GM19397 (cell line): ENCODE measurements at regions not wholly inside any gene's neighbourhood (a gene's known extent, or its start where the extent isn't known, plus 50 kb on each side); places are given as distances from the start of the nearest gene placed in this dataset.
"Not testable (repeated sequence)": the region's sequence is repeated elsewhere in the genome, so short reads cannot be mapped to it uniquely, and the experiment has no call there.

Source experiments
- ATAC-seq: cut with Tn5 transposase; IDR thresholded peaks from one replicate; pipeline ENCODE4 v1.9.1; 2021; ENCODE audit warnings: mild to moderate bottlenecking, moderate library complexity; ENCODE audit not compliant: unreplicated experiment

DNA sequence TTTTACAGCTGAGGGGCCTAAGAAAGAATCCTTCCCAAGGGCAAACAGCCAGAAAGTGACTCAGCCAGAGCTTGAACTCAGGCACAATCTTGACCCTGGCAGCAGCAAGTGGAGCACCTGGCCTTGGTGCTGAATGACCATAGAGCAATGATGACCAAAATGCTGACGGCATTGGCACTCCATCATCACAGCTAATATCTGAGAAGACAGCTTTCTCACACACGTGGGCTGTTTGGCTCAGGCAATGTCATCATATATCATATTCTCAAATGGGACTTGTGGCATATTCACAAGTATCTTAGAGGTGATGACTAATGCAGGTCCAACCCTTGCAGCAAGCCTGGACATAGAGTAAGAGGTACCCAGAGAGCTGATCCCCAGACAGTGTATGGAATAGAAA, 443.9 kb upstream of the MYT1L start:
- no peak for ATAC-seq

DNA sequence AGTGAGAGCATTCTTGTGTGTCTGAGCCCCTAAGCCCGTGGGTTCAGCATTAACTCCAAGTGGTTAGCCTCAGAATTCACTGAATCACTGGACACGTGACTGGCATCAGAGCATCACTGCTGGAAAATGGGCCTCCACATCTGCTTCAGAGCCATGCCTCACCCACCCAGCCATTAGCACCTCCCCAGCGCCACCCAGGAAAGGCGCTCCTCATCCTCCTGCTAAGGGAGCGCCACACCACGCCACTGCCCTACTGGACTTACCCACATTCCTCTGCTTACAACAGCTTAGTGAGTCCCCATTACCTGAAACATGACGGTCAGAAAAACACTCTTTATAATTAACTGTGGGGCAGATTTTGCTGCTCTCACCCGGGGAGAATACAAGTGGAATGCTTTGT, 442.6 kb upstream of the MYT1L start:
- ATAC-seq, result no peak

DNA sequence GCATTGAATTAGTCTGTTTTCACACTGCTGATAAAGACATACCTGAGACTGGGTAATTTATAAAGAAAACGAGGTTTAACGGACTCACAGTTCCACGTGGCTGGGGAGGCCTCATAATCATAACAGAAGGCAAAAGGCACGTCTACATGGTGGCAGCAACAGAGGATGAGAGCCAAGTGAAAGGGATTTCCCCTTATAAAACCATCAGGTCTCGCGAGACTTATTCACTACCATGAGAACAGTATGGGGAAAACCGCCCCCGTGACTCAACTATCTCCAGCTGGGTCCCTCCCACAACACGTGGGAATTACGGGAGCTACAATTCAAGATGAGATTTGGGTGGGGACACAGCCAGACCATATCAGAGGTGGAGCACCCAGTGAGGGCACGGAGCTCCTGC, 442.0 kb upstream of the MYT1L start:
- ATAC-seq, result not testable (repeated sequence)

DNA sequence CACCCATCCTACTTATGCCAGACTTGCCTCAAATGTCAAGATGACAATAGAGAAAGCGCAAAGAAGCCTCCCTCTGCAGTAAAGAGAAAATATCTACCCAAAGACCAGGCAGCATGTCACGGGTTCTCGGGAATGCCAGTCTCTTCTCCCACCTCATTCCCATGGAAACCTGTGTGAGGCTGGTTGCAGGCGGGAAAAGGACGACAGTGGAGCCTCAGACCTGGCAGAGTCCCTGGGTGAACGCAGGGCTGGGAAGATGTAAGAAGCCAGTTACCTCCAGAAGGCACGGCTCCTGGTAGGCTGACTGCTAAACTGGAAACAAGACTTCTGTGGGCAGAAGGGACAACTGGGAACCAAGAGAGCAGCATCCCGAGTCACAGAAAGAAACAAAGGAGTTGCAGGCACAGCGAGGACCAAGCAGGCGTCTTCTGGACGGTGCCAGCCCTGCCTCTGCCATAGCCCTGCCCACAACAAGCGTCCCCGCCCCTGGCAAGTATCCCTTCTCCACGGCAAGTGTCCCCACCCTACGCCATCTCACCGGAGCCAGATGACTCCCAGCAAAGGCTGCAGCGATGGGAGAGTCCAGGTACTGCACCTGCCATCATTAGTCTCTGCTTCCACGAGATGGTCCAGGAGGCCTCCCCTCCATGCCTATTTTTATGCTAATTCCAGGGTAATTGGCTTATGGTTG, 440.8 kb upstream of the MYT1L start:
- no peak for ATAC-seq

DNA sequence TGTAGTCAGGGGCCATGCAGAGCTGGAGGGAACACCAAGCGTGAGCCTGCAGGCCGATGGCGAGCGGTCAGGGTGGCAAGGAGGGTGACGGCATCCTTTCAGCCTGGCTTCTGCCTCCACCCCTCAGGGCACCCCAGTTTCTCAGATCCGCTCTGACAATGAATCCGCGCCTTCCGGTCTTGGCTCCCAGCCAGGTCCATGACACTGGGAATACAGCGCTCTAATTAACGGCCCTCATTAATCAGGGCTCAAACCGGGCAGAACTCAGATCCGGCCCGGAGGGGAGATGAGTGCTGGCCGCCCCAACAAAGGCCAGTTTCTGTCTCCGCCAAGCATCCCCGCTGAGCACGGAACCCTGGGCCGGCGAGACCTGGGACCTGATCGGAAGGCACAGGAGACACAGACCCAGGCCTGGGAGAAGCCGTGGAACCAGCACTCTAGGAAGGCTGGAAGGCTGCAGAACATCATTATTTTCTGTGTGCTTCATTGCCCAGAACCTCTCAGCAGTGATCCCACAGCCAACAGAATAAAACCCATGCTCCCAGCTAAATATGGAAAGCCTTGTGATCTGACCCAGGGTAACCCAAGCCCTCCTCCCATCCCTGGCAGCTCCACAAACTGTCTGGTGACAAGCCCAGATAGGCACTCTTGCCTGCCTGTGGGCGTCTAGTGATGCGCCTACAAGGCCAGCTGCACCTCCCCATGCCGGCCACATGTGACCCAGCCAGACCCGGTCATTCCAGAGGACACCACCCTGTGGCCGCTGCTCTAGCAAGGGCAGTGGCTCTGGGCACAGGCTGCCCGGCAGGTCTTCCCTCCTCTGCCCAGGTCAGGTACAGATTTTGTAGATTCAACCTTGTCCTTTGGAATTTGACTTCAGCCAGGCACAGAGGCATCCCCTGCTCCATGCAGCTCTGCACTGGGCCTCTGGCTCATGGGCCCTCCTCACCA, 438.7 kb upstream of the MYT1L start:
- ATAC-seq, result no peak

DNA sequence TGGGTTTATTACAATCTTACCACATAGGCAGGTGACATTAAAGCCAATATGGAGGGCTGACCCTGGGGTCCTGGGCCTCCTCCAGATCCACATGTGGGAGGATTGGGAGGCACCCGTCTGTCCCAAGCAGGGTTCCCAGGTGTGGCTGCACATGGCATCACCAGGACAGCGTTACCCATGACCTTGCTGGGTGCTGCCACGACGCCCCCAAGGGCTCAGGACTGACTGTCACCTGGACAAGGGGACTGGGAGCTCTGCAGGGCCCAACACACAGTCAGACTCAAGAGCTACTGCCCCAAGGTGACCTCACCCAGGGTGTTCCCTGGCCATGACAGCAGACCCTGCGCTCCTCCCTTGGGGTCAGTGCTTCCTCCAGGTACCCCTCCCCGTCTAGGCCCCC, 437.4 kb upstream of the MYT1L start:
- ATAC-seq, result no peak

DNA sequence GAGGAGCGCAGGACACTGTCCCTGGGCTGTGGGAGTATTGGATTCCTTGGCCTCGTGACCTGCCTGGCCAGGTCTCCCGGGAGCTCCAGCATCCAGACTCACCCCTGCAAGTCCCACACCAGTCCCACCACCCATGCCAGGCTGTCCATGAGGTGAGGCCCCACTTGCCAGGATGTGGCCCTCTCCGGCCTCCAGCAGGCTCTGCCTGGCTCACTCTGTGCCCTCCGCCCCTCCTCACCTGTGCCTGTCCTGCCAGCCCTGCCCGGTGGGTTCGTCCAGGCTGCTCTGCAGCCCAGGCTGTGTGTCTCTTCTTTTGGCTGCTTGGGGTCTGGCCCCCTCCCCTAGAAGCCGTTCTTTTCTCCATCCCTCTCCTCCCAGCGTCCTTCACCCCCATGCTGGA, 436.8 kb upstream of the MYT1L start:
- ATAC-seq, result no peak

DNA sequence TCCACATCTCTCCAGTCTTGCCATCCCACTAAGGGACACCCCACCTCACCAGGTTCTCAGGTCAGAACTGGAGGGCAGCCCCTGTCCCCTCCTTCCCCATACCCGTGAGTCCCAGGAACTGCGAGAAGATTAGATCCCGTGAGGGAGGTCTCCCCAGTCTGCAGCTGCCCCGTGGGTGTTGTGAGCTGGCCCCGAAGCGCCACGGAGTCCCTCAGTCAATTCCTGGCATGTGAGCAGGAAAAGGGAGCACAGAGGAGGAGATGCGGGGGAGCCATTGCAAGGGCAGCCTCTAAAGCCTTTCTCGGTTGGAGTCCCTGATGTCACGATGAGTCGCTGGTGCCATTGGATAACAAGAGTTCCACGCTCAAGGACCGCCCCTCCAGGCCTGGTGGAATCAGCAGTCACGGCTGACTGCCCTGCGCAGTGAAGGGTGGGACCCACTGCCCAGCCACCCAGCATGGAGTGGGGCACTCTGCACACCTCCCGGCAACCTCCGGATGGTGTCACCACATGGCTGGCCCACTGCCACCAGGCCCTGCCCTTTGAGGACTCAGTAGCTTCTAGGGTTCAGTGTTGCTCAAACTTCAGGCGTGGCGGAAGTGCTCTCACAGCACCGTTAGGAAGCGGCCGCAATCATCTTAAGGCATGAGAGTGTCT, 434.9 kb upstream of the MYT1L start:
- no peak for ATAC-seq

DNA sequence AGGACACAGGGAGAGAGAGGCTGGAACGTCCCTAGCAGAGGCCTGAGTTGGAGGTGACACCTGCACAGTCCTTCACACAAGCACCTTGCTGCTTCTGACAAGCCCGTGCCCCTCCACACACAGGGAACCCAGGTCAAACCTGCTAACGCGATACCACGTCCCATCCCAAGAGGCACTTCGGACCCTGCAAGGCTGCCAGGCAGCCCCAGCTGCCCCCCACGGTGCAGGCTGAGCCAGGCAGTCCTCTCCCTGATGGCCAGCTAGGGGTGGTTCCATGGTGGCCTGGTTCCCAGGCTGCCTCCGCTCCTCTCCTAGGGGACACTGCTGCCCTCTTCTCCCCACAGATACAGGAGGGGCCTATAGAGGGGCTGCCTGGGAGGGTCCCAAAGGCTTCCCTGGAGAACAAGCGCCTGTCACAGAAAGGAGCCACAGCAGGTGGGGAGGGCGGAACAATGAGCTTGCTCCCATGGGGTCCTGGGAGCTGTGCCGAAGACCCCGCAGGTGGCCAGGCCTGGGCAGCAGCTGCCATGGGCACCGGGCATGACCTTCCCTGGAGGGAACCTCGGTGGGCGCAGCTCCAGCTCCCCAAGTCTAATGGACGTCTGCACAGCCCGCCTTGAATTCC, 434.2 kb upstream of the MYT1L start:
- ATAC-seq, result no peak

DNA sequence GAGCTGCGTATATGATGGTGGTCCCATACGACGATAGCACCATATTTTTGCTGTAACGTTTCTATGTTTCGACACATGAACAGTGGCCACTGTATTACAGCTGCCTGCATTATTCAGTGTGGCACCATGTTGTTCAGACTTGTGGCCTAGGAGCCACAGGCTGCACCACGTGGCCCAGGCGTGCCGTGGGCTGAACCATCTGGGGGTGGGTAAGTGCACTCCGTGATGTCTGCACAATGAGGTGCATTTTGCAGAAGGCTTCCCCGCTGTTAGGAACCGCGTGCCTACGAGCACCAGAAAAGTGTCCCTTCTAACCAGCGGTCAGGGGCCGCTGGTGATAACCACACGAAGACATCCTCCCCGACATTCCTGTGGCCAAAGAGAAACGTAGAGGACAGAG, 433.7 kb upstream of the MYT1L start:
- no peak for ATAC-seq

DNA sequence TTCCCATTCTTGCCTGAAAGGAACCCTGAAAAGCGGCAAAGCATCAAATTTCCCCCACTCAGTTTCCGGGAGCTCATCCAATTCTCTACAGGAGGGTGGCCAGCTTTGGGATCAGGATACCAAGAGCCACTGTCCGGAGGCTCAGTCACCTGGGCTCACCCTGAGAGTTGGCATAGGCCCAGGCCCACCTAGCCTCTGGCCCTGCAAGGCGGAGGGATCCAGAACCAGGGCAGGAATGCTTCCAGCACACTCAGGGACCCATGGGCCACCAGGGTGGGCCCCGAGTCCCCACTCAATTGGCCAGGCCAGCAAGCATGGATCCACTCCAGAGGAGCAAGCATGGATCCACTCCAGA, 432.9 kb upstream of the MYT1L start:
- ATAC-seq, result no peak

DNA sequence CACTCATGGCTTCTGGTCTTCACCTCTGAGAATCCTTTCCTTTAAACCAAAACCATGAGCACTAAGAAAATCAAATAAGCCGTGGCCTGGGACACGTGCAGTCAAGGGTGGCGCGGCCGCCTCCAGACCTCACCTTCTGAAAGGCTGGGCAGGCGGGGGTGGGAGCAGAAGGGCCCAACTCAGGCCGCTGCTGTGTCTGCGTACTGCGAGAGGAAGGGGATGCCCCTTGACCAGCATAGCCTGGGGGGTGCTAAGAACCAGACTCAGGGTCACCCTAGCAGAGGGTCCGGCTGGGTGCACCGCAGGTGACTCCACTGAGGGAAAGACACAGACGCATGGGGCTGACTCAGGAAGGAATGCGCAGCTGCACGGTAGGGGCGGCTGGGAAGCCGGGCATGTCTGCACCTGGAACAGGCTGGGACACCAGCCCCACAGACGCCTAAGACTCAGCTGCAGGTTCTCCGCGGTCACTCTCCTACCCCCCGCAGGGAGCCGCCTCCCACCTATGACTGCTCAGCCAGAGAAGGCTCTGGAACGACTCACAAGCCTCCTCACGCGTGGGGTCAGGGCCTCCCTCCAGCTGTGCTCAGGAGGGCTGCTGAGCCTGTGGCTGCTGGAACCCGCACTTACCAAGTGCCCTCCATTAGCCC, 432.4 kb upstream of the MYT1L start:
- no peak for ATAC-seq

DNA sequence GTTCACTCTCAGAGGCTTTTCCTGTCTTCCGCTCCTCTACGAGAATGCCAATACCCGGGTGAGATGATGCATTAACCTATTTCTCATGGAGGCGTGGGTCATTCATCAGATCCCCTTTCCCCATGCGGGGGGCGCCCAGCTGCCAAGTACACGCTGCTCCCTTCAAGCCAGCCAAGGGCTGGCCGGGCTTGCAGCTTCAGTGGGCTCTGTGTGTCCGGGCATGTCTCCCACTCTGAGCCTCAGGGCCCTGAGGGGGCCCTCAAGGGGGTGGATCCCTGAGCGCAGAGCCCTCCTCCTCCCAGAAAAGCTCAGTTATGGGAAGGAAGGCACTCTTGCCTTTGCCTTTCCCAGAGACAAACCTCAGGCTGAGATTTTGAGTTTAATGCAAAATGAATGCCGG, 431.8 kb upstream of the MYT1L start:
- no peak for ATAC-seq

DNA sequence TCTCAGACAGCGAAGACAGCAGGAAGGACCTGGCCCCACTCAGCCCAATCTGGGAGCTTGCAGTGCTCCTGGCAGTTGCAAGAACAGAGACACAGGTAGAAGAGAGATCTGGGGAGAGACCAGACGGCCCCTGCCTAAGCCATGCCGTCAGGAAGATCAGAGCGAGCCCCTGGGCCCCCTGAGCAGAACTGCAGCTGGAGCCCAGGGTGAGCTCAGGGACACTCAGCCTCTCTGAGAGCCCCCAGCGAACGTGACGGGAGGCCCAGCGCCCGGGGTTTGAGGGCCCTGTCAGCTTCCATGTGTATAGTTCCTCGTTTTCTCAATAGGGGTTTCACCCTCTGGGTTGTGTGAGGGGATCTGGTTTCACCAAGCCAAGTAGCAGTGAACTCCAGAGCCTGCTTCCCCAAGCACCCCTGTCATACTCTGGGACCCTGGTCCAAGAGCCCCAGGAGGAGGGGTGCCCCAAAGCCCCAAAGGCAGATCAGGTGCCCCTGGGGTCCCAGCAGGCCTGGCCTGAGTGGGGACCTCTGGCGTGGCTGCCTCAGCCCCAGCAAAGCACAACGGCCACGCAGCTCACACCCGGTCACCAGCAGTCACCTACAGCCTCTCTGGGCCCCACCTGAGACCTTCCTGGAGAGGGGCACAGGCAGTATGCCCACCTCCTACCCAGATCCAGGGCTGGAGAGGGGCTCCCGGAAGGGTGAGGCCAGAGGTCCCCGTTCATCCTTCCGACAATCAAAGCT, 431.3 kb upstream of the MYT1L start:
- no peak for ATAC-seq

DNA sequence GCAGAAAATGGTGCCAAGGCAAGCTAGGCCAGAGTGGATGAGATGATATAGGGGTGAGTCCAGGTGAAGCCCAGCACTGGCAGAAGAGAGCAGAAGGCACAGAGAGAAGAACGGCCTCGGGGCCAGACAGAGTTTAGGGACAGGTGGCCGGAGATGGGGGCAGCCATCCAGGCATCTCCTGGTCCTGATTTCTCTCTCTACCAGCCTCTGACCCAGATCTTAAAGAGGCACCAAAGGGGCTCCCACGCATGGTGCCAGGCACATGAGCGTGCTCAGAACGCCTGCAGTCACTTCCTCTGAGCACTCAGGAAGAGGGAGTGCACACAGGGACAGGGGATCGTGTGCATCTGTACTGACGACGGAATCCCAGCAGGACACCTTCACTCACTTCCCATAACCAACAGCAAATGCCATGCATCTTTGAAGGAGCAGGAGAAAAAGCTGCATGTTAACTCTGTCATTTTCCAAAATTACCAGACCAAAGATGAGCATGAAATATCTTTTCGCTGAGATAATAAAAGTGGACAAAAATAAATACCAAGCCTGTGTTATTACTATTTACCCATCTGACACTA, 427.8 kb upstream of the MYT1L start:
- ATAC-seq, result no peak

DNA sequence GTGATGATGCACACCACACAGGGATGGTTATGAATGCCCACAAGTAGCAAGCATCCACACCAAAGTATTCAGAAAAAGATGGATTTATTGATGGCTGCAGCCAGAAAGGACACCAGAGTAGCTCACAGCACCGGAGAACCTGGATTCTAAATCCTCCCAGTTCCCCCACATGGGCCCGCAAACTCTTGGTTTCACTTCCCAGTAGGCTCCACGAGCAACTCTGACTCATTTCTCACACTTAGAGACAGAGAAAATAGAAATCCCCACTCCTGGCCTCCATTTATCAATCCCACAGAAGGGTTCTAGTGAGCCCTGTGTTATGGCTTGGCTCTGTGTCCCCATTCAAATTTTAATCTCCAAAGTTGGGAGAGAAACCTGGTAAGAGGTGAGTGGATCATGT, 426.7 kb upstream of the MYT1L start:
- ATAC-seq, result no peak

DNA sequence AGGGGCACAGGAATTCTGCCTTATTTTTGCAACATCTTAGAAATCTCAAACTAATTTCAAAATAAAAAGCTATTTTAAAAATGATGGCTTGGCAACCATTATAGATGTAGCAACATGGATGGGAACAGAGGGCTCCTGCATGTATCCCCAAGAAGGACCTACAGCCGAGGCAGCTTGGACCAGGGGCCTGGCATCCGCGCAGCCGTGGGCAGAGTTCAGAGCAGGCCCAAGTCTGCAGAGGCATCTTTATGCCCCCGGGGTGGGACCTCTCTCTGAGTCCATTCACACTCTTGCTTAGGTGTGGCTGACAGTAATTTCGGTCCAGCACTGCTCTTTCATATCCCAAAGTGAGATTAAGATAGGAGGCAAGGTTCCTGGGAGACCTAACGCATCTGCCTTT, 425.8 kb upstream of the MYT1L start:
- ATAC-seq, result no peak

DNA sequence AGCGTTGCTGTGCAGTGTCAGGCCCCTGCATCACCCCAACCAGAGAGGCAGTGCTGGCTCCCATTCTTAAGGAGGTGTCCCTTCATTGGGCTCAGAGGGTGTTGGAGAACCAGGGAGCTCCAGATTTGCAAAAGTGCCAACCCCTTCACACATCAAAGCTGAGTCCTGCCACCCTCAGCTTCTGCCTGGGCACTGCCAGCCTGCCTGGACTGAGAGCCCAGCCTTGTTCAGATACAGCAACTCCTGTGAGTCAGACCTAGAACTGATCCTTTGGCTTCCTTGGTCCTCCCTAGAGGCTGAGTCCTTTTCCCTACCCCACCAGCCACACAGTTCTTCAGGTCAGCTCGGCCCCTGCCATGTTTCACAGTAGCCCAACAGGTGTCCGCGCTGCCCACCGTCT, 424.9 kb upstream of the MYT1L start:
- ATAC-seq, result no peak

DNA sequence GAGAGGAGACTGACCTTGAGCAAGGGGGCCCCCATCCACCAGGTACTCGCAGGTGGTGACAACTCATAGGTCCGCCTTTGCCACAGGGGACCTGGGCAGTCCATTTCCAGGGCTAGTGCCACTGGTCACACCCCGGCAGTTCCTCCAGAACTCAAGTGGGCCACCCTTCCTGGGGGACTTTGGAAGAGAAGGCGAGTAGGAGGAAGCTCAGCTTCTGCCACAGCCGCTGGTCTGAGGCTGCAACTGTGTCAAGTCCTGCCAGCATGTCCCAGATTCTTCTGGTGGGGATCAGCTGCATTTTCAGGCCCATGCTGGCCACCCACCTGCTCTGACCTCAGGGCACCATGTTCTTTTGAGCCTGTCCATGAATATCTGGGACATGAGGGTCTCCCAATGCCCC, 423.9 kb upstream of the MYT1L start:
- ATAC-seq, result no peak

DNA sequence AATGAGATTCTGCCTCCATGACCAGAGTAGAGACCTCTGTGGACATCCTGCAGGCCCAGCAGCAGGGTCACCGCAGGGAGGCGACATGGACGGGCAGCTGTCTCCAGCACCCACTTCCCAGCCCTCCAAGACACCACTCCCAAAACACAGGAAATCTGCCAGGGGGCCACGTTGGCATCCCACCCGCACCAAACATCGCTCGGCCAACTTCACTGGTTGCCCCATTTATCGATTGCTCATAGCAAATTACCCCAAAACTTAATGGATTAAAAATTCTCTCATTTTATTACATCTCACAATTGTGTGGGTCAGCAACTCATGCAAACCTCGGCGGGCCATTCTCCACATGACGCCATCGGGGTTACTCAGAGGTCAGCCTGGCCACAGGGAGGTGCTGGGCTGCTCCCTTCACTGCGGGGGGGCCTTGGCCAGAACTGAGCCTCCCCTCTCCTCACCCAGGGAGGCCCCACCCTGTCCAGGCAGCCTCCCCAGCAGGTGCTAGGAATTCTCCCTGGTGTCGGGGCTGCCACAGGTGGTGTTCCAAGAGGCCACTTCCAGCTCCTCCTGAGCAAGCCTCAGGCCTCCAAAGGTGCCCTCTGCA, 420.7 kb upstream of the MYT1L start:
- no peak for ATAC-seq
